NCI-H1930 (cell line): ENCODE measurements at regions not wholly inside any gene's neighbourhood (a gene's known extent, or its start where the extent isn't known, plus 50 kb on each side); places are given as distances from the start of the nearest gene placed in this dataset.

Source experiments
- DNase-seq, 2 experiments: peaks; one replicate each; lab custom pipeline; 2025; lab: John Stamatoyannopoulos, UW

GRCh38 chr11:134515081-134515960, 103.3 kb upstream of the B3GAT1 start:
- no peak for DNase-seq

- DNase-seq, result no peak
These were observed 102.4 kb upstream of the B3GAT1 start for GRCh38 chr11:134514354-134514951.

DNA sequence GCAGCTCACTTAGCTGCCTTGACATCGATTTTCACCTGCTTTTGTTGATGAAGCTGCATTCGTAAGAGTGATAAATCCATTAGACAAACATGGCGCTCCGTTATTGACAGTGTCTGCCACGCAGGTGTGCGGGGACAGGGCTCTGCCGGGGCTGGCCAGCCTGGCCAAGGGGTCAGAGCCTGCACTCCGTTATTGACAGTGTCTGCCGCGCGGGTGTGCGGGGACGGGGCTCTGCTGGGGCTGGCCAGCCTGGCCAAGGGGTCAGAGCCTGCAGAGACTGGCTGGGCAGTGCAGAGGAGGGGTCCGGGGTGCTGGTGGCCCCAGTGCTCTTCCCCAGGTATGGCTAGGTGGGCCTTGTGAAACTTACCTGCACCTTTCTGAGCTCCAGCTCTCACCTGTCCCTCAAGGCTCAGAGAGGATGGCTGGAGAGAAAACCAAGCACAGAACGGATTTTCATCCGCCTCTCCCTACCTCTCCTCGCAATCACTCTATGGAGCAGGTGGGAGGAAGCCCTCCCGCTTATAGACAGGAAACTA, 101.6 kb upstream of the B3GAT1 start:
- no peak for DNase-seq

DNA sequence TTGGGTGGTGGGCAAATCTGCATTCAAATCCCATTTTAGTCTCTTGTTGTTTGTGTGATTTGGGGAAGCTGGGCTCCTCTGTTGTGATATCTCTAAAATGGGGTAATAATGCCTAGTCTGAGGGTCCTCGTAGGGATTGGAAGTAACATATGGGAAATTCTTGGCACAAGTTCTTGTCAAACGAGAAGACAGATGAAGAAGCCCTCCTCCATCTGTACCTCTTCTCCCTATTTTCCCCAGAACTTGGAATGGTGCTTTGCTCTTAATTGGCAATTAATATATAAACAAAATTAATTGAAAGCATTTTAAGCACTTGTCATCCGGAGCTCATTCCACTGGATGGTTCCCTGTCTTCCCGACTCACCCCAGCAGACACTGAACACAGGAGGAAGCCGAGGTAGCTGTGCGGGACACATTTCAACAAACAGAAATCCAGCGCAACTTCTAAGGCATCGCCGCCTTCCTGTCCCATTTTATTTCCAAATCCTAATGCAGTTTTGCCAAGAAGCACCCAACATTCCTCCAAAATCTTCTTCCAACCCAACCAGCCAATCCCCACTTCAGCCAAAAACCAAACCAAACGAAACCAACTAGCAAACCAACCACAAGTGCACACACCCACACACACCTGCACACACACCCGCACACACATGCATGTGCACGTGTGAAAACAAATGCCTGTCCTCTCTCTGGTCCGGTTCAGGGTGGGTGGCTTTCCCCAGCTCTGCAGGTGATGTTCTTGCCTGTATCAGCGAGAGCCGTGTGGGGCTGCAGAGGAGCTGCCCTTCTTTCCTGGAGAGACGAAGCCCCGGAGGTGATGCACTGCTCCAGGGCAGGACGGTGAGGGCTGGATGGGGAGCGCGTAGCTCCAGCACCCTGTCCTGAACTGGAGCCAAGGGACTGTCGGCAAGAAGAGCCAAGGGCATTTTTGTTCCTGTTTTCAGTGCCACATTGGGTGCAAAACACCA, 100.8 kb upstream of the B3GAT1 start:
- no peak for DNase-seq

- no peak for DNase-seq
These were observed 100.0 kb upstream of the B3GAT1 start for GRCh38 chr11:134512061-134512460.

- DNase-seq, result no peak
These were observed 99.2 kb upstream of the B3GAT1 start for GRCh38 chr11:134511255-134511654.

GRCh38 chr11:134510233-134511040, 98.4 kb upstream of the B3GAT1 start:
- no peak for DNase-seq

DNA sequence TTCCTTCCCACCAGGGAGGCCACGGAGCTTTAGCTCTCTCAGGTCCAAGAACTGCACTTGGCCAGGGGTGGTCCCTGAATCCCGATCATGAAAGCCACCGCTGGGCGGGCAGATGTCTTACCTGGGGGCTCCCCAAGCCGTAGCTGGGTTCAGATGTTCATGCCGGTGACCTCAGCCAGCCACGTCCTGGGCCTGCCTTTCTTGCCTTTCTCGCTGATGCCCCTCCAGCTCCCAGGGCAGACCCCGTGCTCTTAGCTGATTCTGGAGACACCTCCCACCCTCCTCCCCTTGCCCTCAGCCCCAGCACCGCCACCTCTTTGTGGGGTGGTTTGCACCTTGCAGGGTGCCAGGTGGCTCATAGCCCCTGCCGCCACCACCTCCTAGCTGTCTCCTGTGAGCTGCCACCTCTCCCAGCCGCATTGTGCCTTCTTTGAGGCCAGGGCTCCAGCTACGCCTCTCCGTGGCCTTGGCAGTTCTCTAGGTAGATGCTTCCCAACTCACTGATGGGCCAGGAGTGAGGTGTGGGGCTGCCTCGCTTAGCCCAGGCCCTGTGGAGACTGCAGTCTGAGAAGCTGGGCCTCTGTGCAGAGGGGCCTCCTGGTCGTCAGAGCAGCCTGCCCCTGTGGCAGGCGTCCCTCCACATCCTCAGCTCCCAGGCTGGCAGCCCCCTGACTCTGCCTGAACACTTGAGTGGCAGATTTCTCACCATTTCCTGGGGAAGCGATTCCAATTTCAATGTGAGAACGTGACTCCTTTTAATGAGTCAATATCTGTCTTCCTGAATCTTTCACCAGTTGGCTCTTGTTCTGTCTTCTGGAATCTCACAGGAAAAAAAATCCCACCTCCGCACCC, 97.6 kb upstream of the B3GAT1 start:
- DNase-seq, result no peak

DNA sequence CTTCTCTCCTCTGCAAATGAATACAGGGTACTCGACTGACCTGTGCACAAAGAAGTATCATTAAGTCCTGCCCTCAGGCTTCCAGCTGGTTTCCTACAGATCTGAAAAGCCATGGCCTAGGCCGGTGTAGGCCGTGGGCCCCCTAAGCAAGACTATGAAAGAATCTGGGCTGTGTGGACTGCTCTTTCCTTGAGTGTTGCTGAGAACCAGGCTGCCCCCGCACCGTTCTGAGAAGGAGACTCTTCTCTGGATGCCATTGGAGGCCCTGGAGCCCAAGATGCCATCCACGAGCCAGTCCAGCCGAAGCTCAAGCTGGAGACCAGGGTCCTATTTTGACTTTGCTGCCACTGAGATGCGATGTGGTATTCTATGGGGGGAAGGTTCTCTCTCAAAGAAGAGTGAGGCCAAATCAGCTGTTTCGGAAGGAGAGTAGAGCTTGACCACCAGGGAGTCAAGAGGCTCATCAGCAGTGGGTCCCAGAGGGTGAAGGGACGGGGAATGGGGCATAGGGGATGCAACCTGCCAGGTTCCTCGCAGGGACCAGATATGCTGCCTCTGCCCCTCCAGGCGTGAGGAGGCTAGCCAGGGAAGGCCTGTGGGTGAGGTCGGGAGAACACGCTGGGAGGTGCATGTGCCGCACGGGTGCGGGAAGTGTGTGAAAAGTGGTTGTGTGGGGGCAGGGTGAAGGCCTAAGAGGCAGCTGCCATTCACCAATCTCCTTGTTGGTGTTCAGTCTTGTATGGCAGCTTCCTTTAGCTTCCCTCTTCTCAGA, 96.4 kb upstream of the B3GAT1 start:
- DNase-seq, result no peak

GRCh38 chr11:134506046-134506445, 94.0 kb upstream of the B3GAT1 start:
- no peak for DNase-seq

DNA sequence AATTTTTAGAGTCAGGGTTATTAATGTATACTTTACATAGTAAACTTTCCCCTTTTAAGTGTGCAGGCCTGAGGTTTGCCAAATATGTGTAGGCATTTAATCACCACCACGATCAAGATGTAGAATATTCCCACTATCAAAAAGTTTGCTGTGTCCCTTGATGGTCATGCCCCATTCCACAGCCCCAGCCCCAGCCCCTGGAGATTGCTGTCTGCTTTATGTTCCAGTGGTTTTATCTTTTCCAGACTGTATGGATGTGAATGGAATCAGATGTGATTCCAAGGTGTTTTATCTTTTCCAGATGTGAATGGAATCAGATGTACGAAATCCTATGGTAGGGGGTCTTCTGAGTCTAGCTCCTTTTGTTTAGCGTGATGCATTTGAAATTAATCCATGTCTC, 93.1 kb upstream of the B3GAT1 start:
- DNase-seq, result no peak

- no peak for DNase-seq
These were observed 92.3 kb upstream of the B3GAT1 start for GRCh38 chr11:134504146-134504905.

DNA sequence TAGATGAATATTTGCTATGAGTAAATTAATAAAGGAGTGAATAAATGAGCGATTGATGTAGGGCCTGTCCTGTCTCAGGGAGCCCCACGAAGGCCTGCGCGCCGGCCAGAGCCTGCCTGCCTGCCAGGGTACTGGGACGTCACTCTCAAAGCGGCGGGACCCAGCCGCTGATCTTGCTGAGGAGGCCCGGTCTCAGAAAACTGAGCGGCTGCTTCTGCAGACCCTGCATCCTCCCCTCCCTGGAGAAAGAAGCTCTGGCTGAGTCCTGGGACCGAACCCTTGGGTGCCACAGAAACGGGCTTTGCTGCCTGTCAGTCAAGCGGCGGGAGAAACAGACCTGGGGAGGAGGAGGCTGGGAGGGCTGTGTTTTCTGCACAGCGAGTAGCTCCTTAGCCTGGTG, 91.6 kb upstream of the B3GAT1 start:
- DNase-seq, result no peak

DNA sequence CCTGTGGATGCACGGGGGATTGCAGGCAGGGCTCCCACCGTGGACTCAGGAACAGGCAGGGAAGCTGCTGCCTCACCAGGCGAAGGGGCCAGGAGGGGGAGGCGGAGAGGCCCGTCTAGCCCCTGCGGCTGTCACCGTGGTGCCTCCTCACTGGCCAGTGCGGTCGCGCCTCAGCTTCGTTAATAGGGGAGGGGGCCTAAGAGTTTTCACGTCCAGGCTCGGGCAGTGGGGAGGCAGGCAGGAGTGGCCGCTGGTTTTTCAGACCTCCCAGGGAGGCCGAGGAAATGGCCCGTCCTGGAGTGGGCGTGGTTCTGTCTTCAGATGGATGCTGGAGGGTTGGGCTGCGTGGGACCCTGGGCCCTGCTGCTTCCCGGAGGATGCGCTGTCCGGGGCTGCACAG, 91.1 kb upstream of the B3GAT1 start:
- no peak for DNase-seq

DNA sequence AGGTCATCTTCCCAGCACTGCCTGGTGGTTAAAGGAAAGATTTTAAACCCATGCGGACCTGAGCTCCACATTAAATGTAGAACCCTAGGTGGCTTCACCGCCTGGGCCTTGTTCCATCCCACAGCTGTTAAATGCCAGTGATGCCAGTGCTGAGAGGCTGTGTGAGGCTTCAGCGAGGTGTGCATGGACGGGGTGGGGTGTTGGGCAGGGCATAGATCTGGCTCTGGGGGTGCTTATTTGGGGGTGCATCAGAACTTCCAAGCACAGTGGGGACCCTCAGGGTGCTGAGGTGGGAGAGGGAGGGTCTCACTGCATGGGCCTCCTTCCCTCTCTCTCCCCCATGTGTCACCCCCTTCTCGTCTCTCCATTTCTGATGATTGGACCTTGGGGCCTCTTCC, 90.1 kb upstream of the B3GAT1 start:
- DNase-seq, result no peak

DNA sequence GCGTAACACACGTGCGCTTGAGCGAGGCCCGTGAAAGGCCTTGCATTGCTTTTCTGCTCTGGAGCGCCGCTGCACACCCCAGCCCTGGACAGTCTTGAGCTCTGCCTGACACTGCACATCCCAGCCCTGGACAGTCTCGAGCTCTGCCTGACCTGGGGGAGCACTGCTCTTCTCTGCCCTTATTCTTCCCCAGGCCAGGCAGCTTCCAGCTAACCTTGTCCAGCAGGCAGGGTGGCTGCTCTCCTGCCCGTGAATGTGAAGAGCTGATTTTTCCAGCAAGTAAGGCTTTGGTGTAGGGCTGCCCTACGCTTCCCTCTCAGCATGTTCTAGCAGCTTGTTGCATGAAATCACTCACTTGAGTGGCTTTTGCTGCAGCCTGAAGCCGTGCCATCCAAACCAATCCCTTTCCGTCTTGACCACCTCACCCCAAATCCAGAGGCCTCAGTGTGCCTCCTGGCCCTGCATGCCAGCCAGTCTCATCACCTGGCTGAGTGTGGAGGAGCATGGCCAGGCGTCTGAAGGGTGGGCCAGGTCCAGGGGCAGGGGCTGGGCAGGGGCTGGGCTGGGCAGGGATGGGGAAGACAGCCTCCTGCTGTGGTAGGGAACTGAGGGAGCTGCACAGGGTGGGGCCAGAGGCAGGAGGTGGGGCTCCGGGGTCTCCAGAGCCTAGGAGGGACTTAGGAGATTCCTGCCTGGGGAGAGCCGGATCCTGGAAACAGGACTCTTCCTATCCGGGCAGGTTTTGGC, 89.5 kb upstream of the B3GAT1 start:
- no peak for DNase-seq

DNA sequence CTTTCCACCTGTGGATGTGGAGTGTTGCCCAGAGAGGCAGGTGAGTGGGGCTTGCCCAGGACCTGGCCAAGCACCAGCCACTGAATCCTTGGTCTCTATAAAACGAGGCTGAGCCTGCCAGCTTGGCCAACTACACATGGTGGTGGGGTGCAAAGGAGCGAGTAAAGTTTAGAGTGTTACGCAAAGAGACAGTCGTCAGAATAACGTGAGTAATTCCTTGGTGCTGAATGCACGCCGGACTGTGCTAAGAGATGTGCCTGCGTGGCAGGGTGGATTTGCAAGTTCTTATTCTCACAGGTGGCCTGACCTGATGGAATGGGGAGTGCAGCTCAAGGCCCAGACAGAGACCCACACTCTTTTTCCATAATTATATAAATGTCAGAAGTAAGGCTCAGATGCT, 88.6 kb upstream of the B3GAT1 start:
- DNase-seq, result no peak

GRCh38 chr11:134499990-134500389, 87.9 kb upstream of the B3GAT1 start:
- no peak for DNase-seq
